GM19467 (cell line): ENCODE measurements at regions not wholly inside any gene's neighbourhood (a gene's known extent, or its start where the extent isn't known, plus 50 kb on each side); places are given as distances from the start of the nearest gene placed in this dataset.
"Not testable (repeated sequence)": the region's sequence is repeated elsewhere in the genome, so short reads cannot be mapped to it uniquely, and the experiment has no call there.

ENCODE experiments used
- ATAC-seq: cut with Tn5 transposase; IDR thresholded peaks from one replicate; pipeline ENCODE4 v1.9.1; 2021; ENCODE audit warnings: mild to moderate bottlenecking, moderate library complexity; ENCODE audit not compliant: unreplicated experiment

- ATAC-seq: no peak
These were observed 1730.4 kb downstream of the SI start for GRCh38 chr3:163347944-163348343.

GRCh38 chr3:163335429-163335828, 1742.9 kb downstream of the SI start:
- no peak for ATAC-seq

- no peak for ATAC-seq
These were observed 1749.6 kb downstream of the SI start for GRCh38 chr3:163328680-163329079.

GRCh38 chr3:163327086-163327485, 1751.2 kb downstream of the SI start:
- no peak for ATAC-seq

GRCh38 chr3:163315786-163316185, 1762.5 kb downstream of the SI start:
- no peak for ATAC-seq

GRCh38 chr3:163306405-163306804, 1771.9 kb downstream of the SI start:
- no peak for ATAC-seq

GRCh38 chr3:163273694-163274093, 1777.1 kb downstream of the OTOL1 start:
- no peak for ATAC-seq

- ATAC-seq: no peak
These were observed 1770.1 kb downstream of the OTOL1 start for GRCh38 chr3:163266731-163267130.

GRCh38 chr3:163261618-163262017, 1765.0 kb downstream of the OTOL1 start:
- no peak for ATAC-seq

- ATAC-seq: no peak
These were observed 1764.4 kb downstream of the OTOL1 start for GRCh38 chr3:163261056-163261455.

GRCh38 chr3:163218336-163218735, 1721.7 kb downstream of the OTOL1 start:
- ATAC-seq: no peak

- ATAC-seq: no peak
These were observed 1717.2 kb downstream of the OTOL1 start for GRCh38 chr3:163213838-163214237.

GRCh38 chr3:163196815-163197374, 1700.3 kb downstream of the OTOL1 start:
- no peak for ATAC-seq

GRCh38 chr3:163196245-163196644, 1699.6 kb downstream of the OTOL1 start:
- no peak for ATAC-seq

GRCh38 chr3:163185721-163186350, 1689.2 kb downstream of the OTOL1 start:
- ATAC-seq: no peak

- ATAC-seq: no peak
These were observed 1679.4 kb downstream of the OTOL1 start for GRCh38 chr3:163175970-163176369.

GRCh38 chr3:163172513-163172912, 1675.9 kb downstream of the OTOL1 start:
- ATAC-seq: not testable (repeated sequence)

- no peak for ATAC-seq
These were observed 1669.6 kb downstream of the OTOL1 start for GRCh38 chr3:163166197-163166596.

GRCh38 chr3:163159306-163159705, 1662.7 kb downstream of the OTOL1 start:
- no peak for ATAC-seq

GRCh38 chr3:163139600-163139999, 1643.0 kb downstream of the OTOL1 start:
- ATAC-seq: no peak

GRCh38 chr3:163138258-163138657, 1641.7 kb downstream of the OTOL1 start:
- ATAC-seq: no peak

GRCh38 chr3:163132111-163132510, 1635.5 kb downstream of the OTOL1 start:
- ATAC-seq: no peak

- ATAC-seq: no peak
These were observed 1632.7 kb downstream of the OTOL1 start for GRCh38 chr3:163129287-163129686.
